ENCODE measurements at regions not wholly inside any gene's neighbourhood (a gene's known extent, or its start where the extent isn't known, plus 50 kb on each side); places are given as distances from the start of the nearest gene placed in this dataset.

GRCh38 chr10:28470873-28471651 lies 61.9 kb upstream of the WAC start:
- H3K9me3 ChIP-seq, result no peaks in the 10 kb centered on the region
- intact Hi-C loops (cut with DNase I), result no loop called here

GRCh38 chr10:28471652-28472050 lies 61.3 kb upstream of the WAC start:
- no peak overlapping the region for H3K4me3 ChIP-seq
- H3K9ac ChIP-seq (ENCODE audit: low read depth in 2 of 2, low read length in 2 of 2), result no peak overlapping the region
- H3K4me1 ChIP-seq, result no peaks in the 10 kb centered on the region
- no peaks in the 10 kb centered on the region for H3K36me3 ChIP-seq
- no peaks in the 10 kb centered on the region for H3K9me3 ChIP-seq
- intact Hi-C loops (cut with DNase I), result no loop called here
- TF ChIP-seq CTCF (IDR thresholded peaks at IDR 0.05), result no peak
- H3K27me3 ChIP-seq, result no peaks in the 10 kb centered on the region
- H3K27ac ChIP-seq, result no peak overlapping the region
- no peak for DNase-seq

More at GRCh38 chr10:28470873-28471651, 61.9 kb upstream of the WAC start:
- no peak for DNase-seq
- no peak for TF ChIP-seq CTCF (IDR thresholded peaks at IDR 0.05)
- H3K4me1 ChIP-seq, result no peaks in the 10 kb centered on the region
- H3K4me3 ChIP-seq, result no peak overlapping the region
- H3K27me3 ChIP-seq, result no peaks in the 10 kb centered on the region
- H3K27ac ChIP-seq, result no peak overlapping the region
- H3K36me3 ChIP-seq, result no peaks in the 10 kb centered on the region
- no peak overlapping the region for H3K9ac ChIP-seq (ENCODE audit: low read depth in 2 of 2, low read length in 2 of 2)

GRCh38 chr10:28478646-28479045 lies 54.3 kb upstream of the WAC start:
- TF ChIP-seq CTCF (IDR thresholded peaks at IDR 0.05), result no peak
- intact Hi-C loops (cut with DNase I), result no loop called here
- H3K9ac ChIP-seq (ENCODE audit: low read depth in 2 of 2, low read length in 2 of 2), result no peak overlapping the region

GRCh38 chr10:28479425-28479865 lies 53.5 kb upstream of the WAC start:
- H3K9me3 ChIP-seq, result no peaks in the 10 kb centered on the region
- intact Hi-C loops (cut with DNase I), result no loop called here
- H3K36me3 ChIP-seq, result no peaks in the 10 kb centered on the region
- no peak overlapping the region for H3K27ac ChIP-seq
- no peak for TF ChIP-seq CTCF (IDR thresholded peaks at IDR 0.05)
- H3K4me1 ChIP-seq, result no peaks in the 10 kb centered on the region
- no peaks in the 10 kb centered on the region for H3K27me3 ChIP-seq
- H3K9ac ChIP-seq (ENCODE audit: low read depth in 2 of 2, low read length in 2 of 2), result no peak overlapping the region
- H3K4me3 ChIP-seq, result no peak overlapping the region
- no peak for DNase-seq

More at GRCh38 chr10:28478646-28479045, 54.3 kb upstream of the WAC start:
- no peaks in the 10 kb centered on the region for H3K36me3 ChIP-seq
- no peaks in the 10 kb centered on the region for H3K27me3 ChIP-seq
- H3K9me3 ChIP-seq, result no peaks in the 10 kb centered on the region
- DNase-seq, result no peak
- no peak overlapping the region for H3K27ac ChIP-seq
- no peak overlapping the region for H3K4me3 ChIP-seq
- no peaks in the 10 kb centered on the region for H3K4me1 ChIP-seq

GRCh38 chr10:28479927-28480627 lies 52.8 kb upstream of the WAC start:
- no peaks in the 10 kb centered on the region for H3K9me3 ChIP-seq
- no peak for DNase-seq
- no peaks in the 10 kb centered on the region for H3K27me3 ChIP-seq
- H3K4me1 ChIP-seq, result no peaks in the 10 kb centered on the region
- H3K9ac ChIP-seq (ENCODE audit: low read depth in 2 of 2, low read length in 2 of 2), result no peak overlapping the region
- H3K4me3 ChIP-seq, result no peak overlapping the region
- no peaks in the 10 kb centered on the region for H3K36me3 ChIP-seq
- no peak for TF ChIP-seq CTCF (IDR thresholded peaks at IDR 0.05)
- H3K27ac ChIP-seq, result no peak overlapping the region
- intact Hi-C loops (cut with DNase I), result no loop called here

Data from colonic mucosa (tissue), 4 donors.